Transverse colon (tissue), 4 donors: ENCODE measurements at regions not wholly inside any gene's neighbourhood (a gene's known extent, or its start where the extent isn't known, plus 50 kb on each side); places are given as distances from the start of the nearest gene placed in this dataset.
"Not testable (repeated sequence)": the region's sequence is repeated elsewhere in the genome, so short reads cannot be mapped to it uniquely, and the experiment has no call there.

ENCODE experiments used
- CTCF ChIP-seq, 5 experiments: fragments of 200-600 bp in 3 of 5; fragments of 450-650 bp in 2 of 5; sonication (generic) in 3 of 5; IDR thresholded peaks; 1 replicate in 2 of 5; 2 replicates in 3 of 5; pipeline ENCODE4 v1.5.1; 2016 to 2017; ENCODE audit warnings: antibody characterized with exemption in 5 of 5, inconsistent platforms in 3 of 5, mild to moderate bottlenecking in 2 of 5, moderate library complexity in 1 of 5
- EP300 ChIP-seq: sonication (generic); formaldehyde crosslinking; IDR thresholded peaks from one replicate; pipeline ENCODE4 v1.6.1; 2017; ENCODE audit warnings: antibody characterized with exemption, low read depth
- POLR2A ChIP-seq: fragments of 450-650 bp; IDR thresholded peaks from one replicate; pipeline ENCODE4 v1.6.1; 2016; ENCODE audit warnings: antibody characterized with exemption, mild to moderate bottlenecking, moderate library complexity
- POLR2AphosphoS5 ChIP-seq, 3 donors: sonication (generic); formaldehyde crosslinking; IDR thresholded peaks; one replicate each; pipeline ENCODE4 v1.6.1; 2016; ENCODE audit warnings: antibody characterized with exemption in 3 of 3

GRCh38 chr12:105664765-105665164 is 334.3 kb downstream of the C12orf75 start:
- not testable (repeated sequence) for TF ChIP-seq CTCF (IDR thresholded peaks at IDR 0.05); POLR2AphosphoS5 (IDR thresholded peaks at IDR 0.05); POLR2A; EP300
